ENCODE measurements at regions not wholly inside any gene's neighbourhood (a gene's known extent, or its start where the extent isn't known, plus 50 kb on each side); places are given as distances from the start of the nearest gene placed in this dataset.

GRCh38 chr4:102163404-102164140 lies 181.7 kb downstream of the SLC39A8 start:
- Histone ChIP-seq H3K4me2 (ENCODE audit: low read length) (no peak overlapping the region), H4K20me1 (ENCODE audit: insufficient read depth) (no peaks in the 10 kb centered on the region), H3K9me2 (ENCODE audit: insufficient read depth) (no peaks in the 10 kb centered on the region), H3K27ac (ENCODE audit: low read depth, low read length) (no peak overlapping the region), H3K4me3 (replicated peaks in 1 of 2; ENCODE audit: low read depth in 1 of 2, low read length in 2 of 2) (no peak overlapping the region), H3K4me1 (ENCODE audit: control insufficient read depth in 1 of 2, insufficient read depth in 2 of 2, low read length in 2 of 2) (no peaks in the 10 kb centered on the region), H3K79me2 (ENCODE audit: insufficient read depth, low read length) (no peaks in the 10 kb centered on the region), H2AFZ (ENCODE audit: low read depth, low read length, poor library complexity, severe bottlenecking) (no peak overlapping the region), H3K27me3 (ENCODE audit: insufficient read depth, low read length) (no peaks in the 10 kb centered on the region), H3K9me3 (ENCODE audit: control insufficient read depth in 1 of 2, insufficient read depth in 1 of 2, low read depth in 1 of 2, low read length in 2 of 2) (0 out of 4 replicates have a peak, but pooled peaks cover 0 to 6% of the 10 kb centered on the region in 2 experiments), H3K36me3 (ENCODE audit: control insufficient read depth in 1 of 2, insufficient read depth in 2 of 2, low read length in 2 of 2) (no peaks in the 10 kb centered on the region), H3K9ac (ENCODE audit: low read length) (no peak overlapping the region)
- intact Hi-C loops (cut with micrococcal nuclease): no loop called here
- ChIA-PET POLR2A (no interaction called here), RAD21 (ENCODE audit: low non-redundant PET in 1 of 2, low total read pairs in 2 of 2, uncharacterized antibody in 2 of 2, unreplicated experiment in 2 of 2) (no interaction called here), CTCF (no interaction called here)
- DNase-seq (ENCODE audit: low read depth, low spot score) (no peak), ATAC-seq (no peak)
- no peak for TF ChIP-seq POLR2A (IDR thresholded peaks at IDR 0.05; ENCODE audit: borderline replicate concordance, extremely low read depth, insufficient read depth, insufficient read length)
- TF ChIP-seq SP1 (IDR thresholded peaks at IDR 0.05; ENCODE audit: low read depth): no peak
- no peak for TF ChIP-seq ZNF274 (IDR thresholded peaks at IDR 0.05; ENCODE audit: low read depth, low read length)
- no peak for TF ChIP-seq YY1 (IDR thresholded peaks at IDR 0.05; ENCODE audit: extremely low read depth, insufficient replicate concordance, low read depth, low read length)
- TF ChIP-seq EGR1 (IDR thresholded peaks at IDR 0.05; ENCODE audit: low read depth): no peak
- TF ChIP-seq ZFX (IDR thresholded peaks at IDR 0.05): no peak
- TF ChIP-seq RAD21 (IDR thresholded peaks at IDR 0.05; ENCODE audit: low read depth): no peak
- no peak for TF ChIP-seq ELF1 (IDR thresholded peaks at IDR 0.05; ENCODE audit: borderline replicate concordance, low read depth)
- no TSS peak for BruUV-seq (replicated peaks)

GRCh38 chr4:102157984-102158383 lies 187.3 kb downstream of the SLC39A8 start:
- Histone ChIP-seq H3K27me3 (ENCODE audit: insufficient read depth, low read length) (no peaks in the 10 kb centered on the region), H3K9ac (ENCODE audit: low read length) (no peak overlapping the region), H3K27ac (ENCODE audit: low read depth, low read length) (no peak overlapping the region), H3K9me2 (ENCODE audit: insufficient read depth) (no peaks in the 10 kb centered on the region), H3K36me3 (ENCODE audit: control insufficient read depth in 1 of 2, insufficient read depth in 2 of 2, low read length in 2 of 2) (no peaks in the 10 kb centered on the region), H3K4me3 (replicated peaks in 1 of 2; ENCODE audit: low read depth in 1 of 2, low read length in 2 of 2) (no peak overlapping the region), H4K20me1 (ENCODE audit: insufficient read depth) (no peaks in the 10 kb centered on the region), H2AFZ (ENCODE audit: low read depth, low read length, poor library complexity, severe bottlenecking) (no peak overlapping the region), H3K9me3 (ENCODE audit: control insufficient read depth in 1 of 2, insufficient read depth in 1 of 2, low read depth in 1 of 2, low read length in 2 of 2) (0 out of 4 replicates have a peak, but pooled peaks cover 0 to 6% of the 10 kb centered on the region in 2 experiments), H3K4me2 (ENCODE audit: low read length) (no peak overlapping the region), H3K4me1 (ENCODE audit: control insufficient read depth in 1 of 2, insufficient read depth in 2 of 2, low read length in 2 of 2) (no peaks in the 10 kb centered on the region), H3K79me2 (ENCODE audit: insufficient read depth, low read length) (no peaks in the 10 kb centered on the region)
- ChIA-PET POLR2A (no interaction called here), RAD21 (ENCODE audit: low non-redundant PET in 1 of 2, low total read pairs in 2 of 2, uncharacterized antibody in 2 of 2, unreplicated experiment in 2 of 2) (no interaction called here), CTCF (no interaction called here)
- DNase-seq (ENCODE audit: low read depth, low spot score) (no peak), ATAC-seq (no peak)
- intact Hi-C loops (cut with micrococcal nuclease): no loop called here
- no TSS peak for BruUV-seq (replicated peaks)
- TF ChIP-seq ELF1 (IDR thresholded peaks at IDR 0.05; ENCODE audit: borderline replicate concordance, low read depth) (no peak), SP1 (IDR thresholded peaks at IDR 0.05; ENCODE audit: low read depth) (no peak), POLR2A (IDR thresholded peaks at IDR 0.05; ENCODE audit: borderline replicate concordance, extremely low read depth, insufficient read depth, insufficient read length) (no peak), YY1 (IDR thresholded peaks at IDR 0.05; ENCODE audit: extremely low read depth, insufficient replicate concordance, low read depth, low read length) (no peak), CBX3 (IDR thresholded peaks at IDR 0.05; ENCODE audit: low read depth) (no peak), ATF3 (IDR thresholded peaks at IDR 0.05) (no peak), SIN3A (IDR thresholded peaks at IDR 0.05; ENCODE audit: low read depth) (no peak), REST (IDR thresholded peaks at IDR 0.05; ENCODE audit: low read depth) (no peak), EZH2phosphoT487 (IDR thresholded peaks at IDR 0.05; ENCODE audit: borderline replicate concordance) (no peak), POLR2AphosphoS5 (IDR thresholded peaks at IDR 0.05; ENCODE audit: low read depth, low read length) (no peak), ZFX (IDR thresholded peaks at IDR 0.05) (no peak), ZNF274 (IDR thresholded peaks at IDR 0.05; ENCODE audit: low read depth, low read length) (no peak)
